HUES6 (cell line): ENCODE measurements at regions not wholly inside any gene's neighbourhood (a gene's known extent, or its start where the extent isn't known, plus 50 kb on each side); places are given as distances from the start of the nearest gene placed in this dataset.

ENCODE experiments used
- H3K27ac ChIP-seq: 2 replicates; pipeline ENCODE4 v1.7.0; 2013; ENCODE audit warnings: low read depth, mild to moderate bottlenecking, low read length, inconsistent platforms
- H3K27me3 ChIP-seq: 2 replicates; pipeline ENCODE4 v1.6.1; 2013; ENCODE audit warnings: low read length; ENCODE audit not compliant: control insufficient read depth, insufficient read depth
- H3K36me3 ChIP-seq: 2 replicates; pipeline ENCODE4 v1.6.1; 2013; ENCODE audit warnings: low read length; ENCODE audit not compliant: control insufficient read depth, insufficient read depth
- H3K4me1 ChIP-seq: 2 replicates; pipeline ENCODE4 v1.6.1; 2013; ENCODE audit warnings: low read length; ENCODE audit not compliant: control insufficient read depth, insufficient read depth
- H3K4me3 ChIP-seq: 2 replicates; pipeline ENCODE4 v1.5.1; 2013; ENCODE audit warnings: low read depth, low read length
- H3K9ac ChIP-seq: one replicate; pipeline ENCODE4 v1.6.1; 2013; ENCODE audit warnings: mild to moderate bottlenecking, low read length
- H3K9me3 ChIP-seq: 2 replicates; pipeline ENCODE4 v1.6.1; 2013; ENCODE audit warnings: low read depth, low read length; ENCODE audit not compliant: control insufficient read depth, insufficient read depth

DNA sequence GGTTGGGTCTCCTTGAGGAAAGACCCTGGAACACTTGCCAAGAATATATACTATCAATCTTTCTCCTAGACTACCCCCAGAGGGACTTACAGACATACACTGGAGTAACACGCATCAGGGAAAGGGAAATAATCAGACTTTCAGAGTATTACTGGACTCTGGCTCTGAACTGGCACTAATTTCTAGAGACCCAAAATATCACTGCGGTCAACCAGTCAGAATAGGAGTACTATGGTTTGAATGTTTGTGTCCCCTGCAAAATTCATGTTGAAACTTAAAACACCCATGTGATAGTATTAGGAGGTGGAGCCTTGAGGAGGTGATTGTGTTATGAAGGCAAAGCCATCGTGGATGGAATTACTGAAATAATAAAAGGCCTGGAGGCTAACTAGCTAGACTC lies 323.7 kb downstream of the EN1 start:
- H3K9me3 ChIP-seq, result peaks cover 27% of the 10 kb centered on the region
- H3K9ac ChIP-seq, result no peak overlapping the region
- peaks cover 7% of the 10 kb centered on the region; the same call in 1 of the 2 replicates for H3K27me3 ChIP-seq
- H3K4me1 ChIP-seq, result no peaks in the 10 kb centered on the region
- no peak overlapping the region for H3K4me3 ChIP-seq
- no peak overlapping the region for H3K27ac ChIP-seq
- H3K36me3 ChIP-seq, result no peaks in the 10 kb centered on the region

DNA sequence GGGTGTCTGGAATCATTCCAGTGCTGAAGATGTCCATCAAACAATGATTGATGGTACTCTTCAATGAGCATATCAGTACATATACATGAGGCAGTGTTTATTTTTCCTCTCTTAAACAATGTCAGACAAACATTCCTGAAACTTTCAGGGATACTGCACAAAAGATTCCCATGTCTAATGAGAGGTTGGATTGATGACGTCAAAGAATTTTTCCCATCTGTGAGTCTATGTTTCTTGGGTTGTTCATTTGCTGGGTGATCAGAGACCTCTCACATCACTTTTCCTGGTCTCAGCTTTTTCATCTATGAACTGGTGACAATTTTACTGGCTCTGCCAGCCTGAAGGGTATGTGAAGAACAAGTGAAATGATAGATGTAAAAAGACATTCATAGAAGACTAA lies 325.5 kb downstream of the EN1 start:
- no peaks in the 10 kb centered on the region for H3K4me1 ChIP-seq
- H3K36me3 ChIP-seq, result no peaks in the 10 kb centered on the region
- H3K27ac ChIP-seq, result no peak overlapping the region
- no peak overlapping the region for H3K4me3 ChIP-seq
- no peaks in the 10 kb centered on the region for H3K27me3 ChIP-seq
- peaks cover 27% of the 10 kb centered on the region for H3K9me3 ChIP-seq
- H3K9ac ChIP-seq, result no peak overlapping the region

DNA sequence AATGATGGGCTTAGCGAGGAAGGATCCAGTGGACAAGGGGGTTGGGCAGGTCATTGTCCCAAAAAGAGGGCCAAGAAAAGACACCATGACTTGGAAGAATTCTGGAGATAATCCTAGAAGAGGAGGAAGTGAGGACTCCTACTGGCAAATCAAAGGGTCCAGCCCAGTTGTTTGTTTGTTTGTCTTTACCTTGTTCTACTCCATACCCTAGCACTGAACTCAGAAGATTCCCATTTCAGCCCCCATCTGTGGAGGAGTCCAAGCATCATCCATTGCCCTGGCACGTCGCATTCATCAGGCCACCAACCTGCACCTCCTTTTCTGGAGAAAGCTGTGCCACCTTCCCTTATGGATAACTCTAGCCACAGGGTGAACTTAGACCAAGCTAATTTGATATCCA lies 326.2 kb downstream of the EN1 start:
- Histone ChIP-seq H3K36me3 (no peaks in the 10 kb centered on the region), H3K27ac (no peak overlapping the region), H3K9ac (no peak overlapping the region), H3K9me3 (peaks cover 27% of the 10 kb centered on the region), H3K27me3 (no peaks in the 10 kb centered on the region), H3K4me3 (no peak overlapping the region), H3K4me1 (no peaks in the 10 kb centered on the region)

DNA sequence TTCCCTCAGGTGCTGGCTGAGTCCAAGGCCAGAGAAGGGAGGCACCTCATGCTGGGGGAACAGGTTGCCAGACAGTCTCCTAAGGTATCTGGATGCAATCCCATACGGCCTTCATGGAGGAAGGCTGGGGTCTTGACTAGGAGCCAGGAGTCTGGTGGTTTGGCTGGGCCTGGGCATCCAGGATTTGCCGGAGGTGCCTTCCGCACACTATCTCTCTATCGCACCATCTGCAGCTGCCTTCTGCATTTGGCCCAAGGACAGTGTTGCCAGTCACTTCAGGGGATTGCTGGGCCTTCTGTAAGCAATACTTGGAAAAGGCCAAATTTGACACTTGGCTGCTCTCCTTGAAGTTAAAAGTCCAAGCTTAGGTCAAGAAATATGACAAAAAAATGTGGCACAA lies 327.2 kb downstream of the EN1 start:
- Histone ChIP-seq H3K4me3 (no peak overlapping the region), H3K27me3 (no peaks in the 10 kb centered on the region), H3K4me1 (no peaks in the 10 kb centered on the region), H3K27ac (no peak overlapping the region), H3K9me3 (peaks cover 27% of the 10 kb centered on the region), H3K9ac (no peak overlapping the region), H3K36me3 (no peaks in the 10 kb centered on the region)

- H3K4me3 ChIP-seq, result no peak overlapping the region
- H3K27ac ChIP-seq, result no peak overlapping the region
- no peaks in the 10 kb centered on the region for H3K36me3 ChIP-seq
- no peaks in the 10 kb centered on the region for H3K4me1 ChIP-seq
- H3K27me3 ChIP-seq, result no peaks in the 10 kb centered on the region
- peaks cover 29% of the 10 kb centered on the region for H3K9me3 ChIP-seq
- no peak overlapping the region for H3K9ac ChIP-seq
These were observed 327.9 kb downstream of the EN1 start for GRCh38 chr2:118519511-118519910.

DNA sequence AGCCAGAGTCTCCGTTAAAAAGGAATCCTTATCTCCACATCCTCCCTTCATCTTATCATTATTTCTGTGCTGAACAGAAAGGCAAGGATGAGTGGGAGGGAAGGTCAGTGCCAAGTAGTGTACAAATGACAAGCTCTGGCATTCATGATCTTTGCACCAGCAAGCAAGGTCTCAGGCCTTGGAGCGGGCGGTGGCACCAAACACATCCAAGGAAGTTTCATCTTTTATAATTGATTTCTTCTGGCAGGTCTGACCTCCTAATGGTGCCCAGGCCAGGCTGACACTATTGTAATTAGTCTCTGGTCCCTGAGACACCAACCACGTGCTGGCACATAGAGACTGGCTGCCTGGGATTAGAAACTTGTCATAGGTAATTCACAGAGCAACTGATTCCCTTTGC lies 336.6 kb downstream of the EN1 start:
- H3K4me3 ChIP-seq, result no peak overlapping the region
- H3K9me3 ChIP-seq, result peaks cover 6% of the 10 kb centered on the region; the same call in 1 of the 2 replicates
- no peaks in the 10 kb centered on the region for H3K27me3 ChIP-seq
- H3K36me3 ChIP-seq, result no peaks in the 10 kb centered on the region
- no peak overlapping the region for H3K9ac ChIP-seq
- H3K4me1 ChIP-seq, result peaks cover 4% of the 10 kb centered on the region; the same call in 1 of the 2 replicates
- H3K27ac ChIP-seq, result no peak overlapping the region

DNA sequence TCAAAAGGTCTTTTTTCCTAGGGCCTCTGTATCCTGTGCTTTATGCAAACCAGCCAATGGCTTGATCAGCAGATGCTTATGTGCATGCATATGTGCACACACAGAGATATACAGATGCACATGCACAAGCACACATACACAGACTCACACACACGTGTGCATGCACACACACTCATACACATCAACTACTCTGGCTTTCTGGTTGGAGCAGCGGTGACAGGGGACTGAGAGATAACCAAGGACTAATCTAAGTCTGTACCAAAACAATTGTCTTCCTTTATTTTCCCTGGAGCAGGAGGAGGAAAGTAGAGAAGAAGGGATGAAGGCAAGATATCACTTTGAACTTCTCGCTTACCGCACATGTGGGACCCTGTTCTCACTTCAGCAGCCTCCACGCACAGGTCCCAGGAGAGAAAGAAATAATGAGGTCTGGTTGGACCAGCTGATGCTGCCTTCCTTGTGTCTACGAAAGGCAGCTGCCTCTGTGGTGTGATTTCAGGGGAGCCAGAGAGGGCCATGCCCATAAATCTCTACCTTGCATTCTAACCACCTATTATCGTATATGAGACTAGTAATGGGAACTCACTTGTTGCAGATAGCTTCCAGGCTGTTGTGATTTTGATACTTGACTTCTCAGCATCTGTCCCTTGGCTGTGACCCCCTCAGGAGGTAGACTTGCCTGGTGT lies 338.0 kb downstream of the EN1 start:
- Histone ChIP-seq H3K9ac (no peak overlapping the region), H3K27me3 (no peaks in the 10 kb centered on the region), H3K4me3 (no peak overlapping the region), H3K27ac (no peak overlapping the region), H3K36me3 (no peaks in the 10 kb centered on the region), H3K4me1 (peaks cover 4% of the 10 kb centered on the region; the same call in 1 of the 2 replicates), H3K9me3 (peaks cover 3% of the 10 kb centered on the region; the same call in 1 of the 2 replicates)

- no peaks in the 10 kb centered on the region for H3K9me3 ChIP-seq
- H3K36me3 ChIP-seq, result no peaks in the 10 kb centered on the region
- no peak overlapping the region for H3K27ac ChIP-seq
- H3K27me3 ChIP-seq, result no peaks in the 10 kb centered on the region
- H3K9ac ChIP-seq, result no peak overlapping the region
- no peak overlapping the region for H3K4me3 ChIP-seq
- H3K4me1 ChIP-seq, result peaks cover 4% of the 10 kb centered on the region; the same call in 1 of the 2 replicates
These were observed 339.2 kb downstream of the EN1 start for GRCh38 chr2:118508282-118508681.

DNA sequence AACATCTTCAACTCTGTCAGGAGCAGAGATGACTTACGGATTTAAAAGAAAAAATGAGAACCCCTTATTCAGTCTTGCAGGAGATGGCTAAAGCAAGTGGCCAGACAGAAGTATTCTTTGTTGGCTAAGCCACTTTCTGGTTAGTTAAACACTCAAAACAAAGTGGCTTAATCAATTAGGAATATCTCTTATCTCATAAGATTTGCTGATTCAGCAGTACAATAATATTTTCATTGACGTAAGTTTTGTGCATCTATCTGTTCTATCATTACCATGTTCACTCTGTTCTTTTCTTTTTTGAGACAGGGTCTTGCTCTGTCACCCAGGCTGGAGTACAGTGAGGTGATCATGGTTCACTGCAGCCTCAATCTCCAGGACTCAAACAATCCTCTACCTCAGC lies 342.0 kb downstream of the EN1 start:
- Histone ChIP-seq H3K36me3 (no peaks in the 10 kb centered on the region), H3K9ac (no peak overlapping the region), H3K27me3 (no peaks in the 10 kb centered on the region), H3K9me3 (no peaks in the 10 kb centered on the region), H3K4me3 (no peak overlapping the region), H3K4me1 (peaks cover 4% of the 10 kb centered on the region; the same call in 1 of the 2 replicates), H3K27ac (no peak overlapping the region)

DNA sequence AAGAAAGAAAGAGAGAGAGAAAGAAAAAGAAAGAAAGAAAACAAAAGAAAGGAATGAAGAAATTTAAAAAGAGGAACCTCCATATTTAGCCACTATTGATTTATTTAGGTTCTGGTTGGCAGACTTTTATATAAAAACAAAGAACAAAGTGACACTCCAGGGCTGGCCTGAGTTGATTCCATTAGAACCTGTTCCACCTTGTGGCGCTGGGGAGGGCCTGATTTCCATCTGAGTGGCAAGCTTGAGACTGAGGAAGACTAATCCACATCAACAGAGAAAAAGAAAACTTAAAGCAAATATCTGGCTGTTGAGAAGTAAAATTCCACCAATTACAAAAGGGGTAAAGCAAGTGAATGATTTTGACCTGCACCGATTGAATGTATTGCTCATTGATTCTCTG lies 345.3 kb downstream of the EN1 start:
- Histone ChIP-seq H3K9ac (no peak overlapping the region), H3K36me3 (no peaks in the 10 kb centered on the region), H3K4me1 (no peaks in the 10 kb centered on the region; the same call in 1 of the 2 replicates), H3K4me3 (no peak overlapping the region), H3K27me3 (no peaks in the 10 kb centered on the region), H3K27ac (no peak overlapping the region), H3K9me3 (no peaks in the 10 kb centered on the region)

DNA sequence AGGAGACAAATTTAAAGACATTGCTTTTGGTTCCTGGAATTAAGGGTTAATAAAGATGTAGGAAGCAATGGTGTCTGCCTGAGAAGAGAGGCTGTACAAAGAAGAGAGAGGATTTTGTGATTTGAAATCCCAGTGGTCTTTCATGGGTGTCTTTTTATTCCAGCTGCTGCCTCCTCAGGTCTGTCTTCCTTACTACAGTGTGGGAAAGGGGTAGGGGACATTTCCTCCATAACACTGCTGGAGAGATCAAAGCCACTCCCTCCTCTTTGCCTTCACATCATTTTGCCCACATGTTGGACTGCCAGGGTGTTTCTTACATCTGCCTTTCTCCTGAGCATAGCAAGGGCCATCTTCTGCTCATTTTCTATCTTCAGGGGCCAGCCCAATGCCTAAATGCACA lies 348.5 kb downstream of the EN1 start:
- H3K9ac ChIP-seq, result no peak overlapping the region
- H3K27ac ChIP-seq, result no peak overlapping the region
- H3K4me3 ChIP-seq, result no peak overlapping the region
- peaks cover under 1% of the 10 kb centered on the region; the same call in 1 of the 2 replicates for H3K4me1 ChIP-seq
- no peaks in the 10 kb centered on the region for H3K36me3 ChIP-seq
- no peaks in the 10 kb centered on the region for H3K27me3 ChIP-seq
- no peaks in the 10 kb centered on the region for H3K9me3 ChIP-seq
